ENCODE measurements at regions not wholly inside any gene's neighbourhood (a gene's known extent, or its start where the extent isn't known, plus 50 kb on each side); places are given as distances from the start of the nearest gene placed in this dataset.

- DNase-seq: no peak
- H3K27me3 Mint-ChIP-seq: peaks cover 56% of the 10 kb centered on the region
- peaks cover 11% of the 10 kb centered on the region for H3K4me1 Mint-ChIP-seq
- peaks cover 3% of the 10 kb centered on the region for H3K36me3 Mint-ChIP-seq (ENCODE audit: low read depth)
- no peak overlapping the region for H3K27ac Mint-ChIP-seq
- H3K9me3 ChIP-seq (ENCODE audit: control insufficient read depth, low read length, poor library complexity, severe bottlenecking): no peaks in the 10 kb centered on the region
- no peak for ATAC-seq
- no peak overlapping the region for H3K4me3 Mint-ChIP-seq
Observed at GRCh38 chr6:2558861-2559801, 191.6 kb downstream of the MYLK4 start.

- DNase-seq: no peak
- Mint-ChIP-seq H3K36me3 (ENCODE audit: low read depth) (peaks cover 3% of the 10 kb centered on the region), H3K27me3 (peaks cover 61% of the 10 kb centered on the region), H3K27ac (no peak overlapping the region), H3K4me3 (no peak overlapping the region), H3K4me1 (peaks cover 5% of the 10 kb centered on the region)
- no peaks in the 10 kb centered on the region for H3K9me3 ChIP-seq (ENCODE audit: control insufficient read depth, low read length, poor library complexity, severe bottlenecking)
- ATAC-seq: no peak
Observed at GRCh38 chr6:2558098-2558680, 192.5 kb downstream of the MYLK4 start.

- Mint-ChIP-seq H3K27me3 (peaks cover 59% of the 10 kb centered on the region), H3K4me3 (no peak overlapping the region), H3K27ac (no peak overlapping the region), H3K4me1 (peaks cover 5% of the 10 kb centered on the region), H3K36me3 (ENCODE audit: low read depth) (peaks cover 3% of the 10 kb centered on the region)
- DNase-seq (no peak), ATAC-seq (no peak)
- H3K9me3 ChIP-seq (ENCODE audit: control insufficient read depth, low read length, poor library complexity, severe bottlenecking): no peaks in the 10 kb centered on the region
Observed at GRCh38 chr6:2557181-2557720, 193.5 kb downstream of the MYLK4 start.

GRCh38 chr6:2556761-2557160 is 194.0 kb downstream of the MYLK4 start:
- ATAC-seq (no peak), DNase-seq (no peak)
- no peaks in the 10 kb centered on the region for H3K9me3 ChIP-seq (ENCODE audit: control insufficient read depth, low read length, poor library complexity, severe bottlenecking)
- Mint-ChIP-seq H3K4me3 (no peak overlapping the region), H3K36me3 (ENCODE audit: low read depth) (peaks cover 3% of the 10 kb centered on the region), H3K27me3 (peaks cover 55% of the 10 kb centered on the region), H3K27ac (no peak overlapping the region), H3K4me1 (peaks cover 5% of the 10 kb centered on the region)

- Mint-ChIP-seq H3K27ac (no peak overlapping the region), H3K36me3 (ENCODE audit: low read depth) (no peaks in the 10 kb centered on the region), H3K4me1 (peaks cover 5% of the 10 kb centered on the region), H3K4me3 (no peak overlapping the region), H3K27me3 (peaks cover 56% of the 10 kb centered on the region)
- H3K9me3 ChIP-seq (ENCODE audit: control insufficient read depth, low read length, poor library complexity, severe bottlenecking): no peaks in the 10 kb centered on the region
- DNase-seq: no peak
- no peak for ATAC-seq
Observed at GRCh38 chr6:2554651-2555260, 196.0 kb downstream of the MYLK4 start.

GRCh38 chr6:2552526-2553154 is 198.1 kb downstream of the MYLK4 start:
- H3K27ac Mint-ChIP-seq: no peak overlapping the region
- H3K4me1 Mint-ChIP-seq: peaks cover 5% of the 10 kb centered on the region
- H3K36me3 Mint-ChIP-seq (ENCODE audit: low read depth): no peaks in the 10 kb centered on the region
- no peak overlapping the region for H3K4me3 Mint-ChIP-seq
- H3K9me3 ChIP-seq (ENCODE audit: control insufficient read depth, low read length, poor library complexity, severe bottlenecking): no peaks in the 10 kb centered on the region
- DNase-seq (no peak), ATAC-seq (no peak)
- peaks cover 54% of the 10 kb centered on the region for H3K27me3 Mint-ChIP-seq

- H3K27me3 Mint-ChIP-seq: peaks cover 57% of the 10 kb centered on the region
- ATAC-seq (no peak), DNase-seq (no peak)
- H3K36me3 Mint-ChIP-seq (ENCODE audit: low read depth): no peaks in the 10 kb centered on the region
- no peak overlapping the region for H3K27ac Mint-ChIP-seq
- H3K4me3 Mint-ChIP-seq: no peak overlapping the region
- no peaks in the 10 kb centered on the region for H3K9me3 ChIP-seq (ENCODE audit: control insufficient read depth, low read length, poor library complexity, severe bottlenecking)
- H3K4me1 Mint-ChIP-seq: peaks cover 7% of the 10 kb centered on the region
Observed at GRCh38 chr6:2551705-2552104, 199.0 kb downstream of the MYLK4 start.

- Mint-ChIP-seq H3K27ac (no peak overlapping the region), H3K4me3 (no peak overlapping the region), H3K4me1 (peaks cover 7% of the 10 kb centered on the region), H3K27me3 (peaks cover 60% of the 10 kb centered on the region), H3K36me3 (ENCODE audit: low read depth) (no peaks in the 10 kb centered on the region)
- DNase-seq (no peak), ATAC-seq (no peak)
- no peaks in the 10 kb centered on the region for H3K9me3 ChIP-seq (ENCODE audit: control insufficient read depth, low read length, poor library complexity, severe bottlenecking)
Observed at GRCh38 chr6:2550247-2550646, 200.5 kb downstream of the MYLK4 start.

GRCh38 chr6:2549834-2550233 is 200.9 kb downstream of the MYLK4 start:
- no peaks in the 10 kb centered on the region for H3K36me3 Mint-ChIP-seq (ENCODE audit: low read depth)
- H3K4me3 Mint-ChIP-seq: no peak overlapping the region
- H3K27me3 Mint-ChIP-seq: peaks cover 60% of the 10 kb centered on the region
- DNase-seq (no peak), ATAC-seq (no peak)
- no peak overlapping the region for H3K27ac Mint-ChIP-seq
- H3K9me3 ChIP-seq (ENCODE audit: control insufficient read depth, low read length, poor library complexity, severe bottlenecking): no peaks in the 10 kb centered on the region
- H3K4me1 Mint-ChIP-seq: peaks cover 6% of the 10 kb centered on the region

GRCh38 chr6:2547355-2547754 is 203.4 kb downstream of the MYLK4 start:
- H3K27ac Mint-ChIP-seq: no peak overlapping the region
- H3K4me1 Mint-ChIP-seq: peaks cover 16% of the 10 kb centered on the region

GRCh38 chr6:2546901-2547300 is 203.8 kb downstream of the MYLK4 start:
- peaks cover 60% of the 10 kb centered on the region for H3K27me3 Mint-ChIP-seq
- H3K4me3 Mint-ChIP-seq: no peak overlapping the region
- DNase-seq (no peak), ATAC-seq (no peak)
- no peaks in the 10 kb centered on the region for H3K9me3 ChIP-seq (ENCODE audit: control insufficient read depth, low read length, poor library complexity, severe bottlenecking)
- no peaks in the 10 kb centered on the region for H3K36me3 Mint-ChIP-seq (ENCODE audit: low read depth)
- H3K4me1 Mint-ChIP-seq: peaks cover 21% of the 10 kb centered on the region
- no peak overlapping the region for H3K27ac Mint-ChIP-seq

More at GRCh38 chr6:2547355-2547754, 203.4 kb downstream of the MYLK4 start:
- DNase-seq: no peak
- Mint-ChIP-seq H3K27me3 (peaks cover 60% of the 10 kb centered on the region), H3K4me3 (no peak overlapping the region), H3K36me3 (ENCODE audit: low read depth) (no peaks in the 10 kb centered on the region)
- H3K9me3 ChIP-seq (ENCODE audit: control insufficient read depth, low read length, poor library complexity, severe bottlenecking): no peaks in the 10 kb centered on the region
- ATAC-seq: no peak

GRCh38 chr6:2545383-2546038 is 205.2 kb downstream of the MYLK4 start:
- no peak overlapping the region for H3K27ac Mint-ChIP-seq
- DNase-seq (no peak), ATAC-seq (no peak)
- H3K4me3 Mint-ChIP-seq: no peak overlapping the region
- no peaks in the 10 kb centered on the region for H3K9me3 ChIP-seq (ENCODE audit: control insufficient read depth, low read length, poor library complexity, severe bottlenecking)
- H3K27me3 Mint-ChIP-seq: peaks cover 59% of the 10 kb centered on the region
- H3K36me3 Mint-ChIP-seq (ENCODE audit: low read depth): no peaks in the 10 kb centered on the region
- peaks cover 29% of the 10 kb centered on the region for H3K4me1 Mint-ChIP-seq

Data from T-helper 17 cell (primary cell).